ENCODE measurements at regions not wholly inside any gene's neighbourhood (a gene's known extent, or its start where the extent isn't known, plus 50 kb on each side); places are given as distances from the start of the nearest gene placed in this dataset.

- DNase-seq (ENCODE audit: low read depth in 6 of 9, low spot score in 9 of 9) = no peak
- Histone ChIP-seq H3K27me3 (ENCODE audit: control insufficient read depth in 2 of 2, insufficient read depth in 1 of 2, low read length in 1 of 2) (no peaks in the 10 kb centered on the region), H3K4me3 (ENCODE audit: low read length in 2 of 2) (no peak overlapping the region), H3K9me3 (ENCODE audit: control insufficient read depth in 2 of 2, insufficient read depth in 1 of 2, low read length in 1 of 2) (no peaks in the 10 kb centered on the region), H3K4me1 (ENCODE audit: control insufficient read depth in 2 of 2, insufficient read depth in 2 of 2, low read length in 2 of 2) (no peaks in the 10 kb centered on the region), H3K36me3 (ENCODE audit: control insufficient read depth in 2 of 2, insufficient read depth in 2 of 2, low read length in 1 of 2) (no peaks in the 10 kb centered on the region), H3K27ac (ENCODE audit: low read depth in 1 of 2, low read length in 1 of 2) (no peak overlapping the region)
These were observed 729.4 kb downstream of the HACE1 start for GRCh38 chr6:104130343-104130742.

DNA sequence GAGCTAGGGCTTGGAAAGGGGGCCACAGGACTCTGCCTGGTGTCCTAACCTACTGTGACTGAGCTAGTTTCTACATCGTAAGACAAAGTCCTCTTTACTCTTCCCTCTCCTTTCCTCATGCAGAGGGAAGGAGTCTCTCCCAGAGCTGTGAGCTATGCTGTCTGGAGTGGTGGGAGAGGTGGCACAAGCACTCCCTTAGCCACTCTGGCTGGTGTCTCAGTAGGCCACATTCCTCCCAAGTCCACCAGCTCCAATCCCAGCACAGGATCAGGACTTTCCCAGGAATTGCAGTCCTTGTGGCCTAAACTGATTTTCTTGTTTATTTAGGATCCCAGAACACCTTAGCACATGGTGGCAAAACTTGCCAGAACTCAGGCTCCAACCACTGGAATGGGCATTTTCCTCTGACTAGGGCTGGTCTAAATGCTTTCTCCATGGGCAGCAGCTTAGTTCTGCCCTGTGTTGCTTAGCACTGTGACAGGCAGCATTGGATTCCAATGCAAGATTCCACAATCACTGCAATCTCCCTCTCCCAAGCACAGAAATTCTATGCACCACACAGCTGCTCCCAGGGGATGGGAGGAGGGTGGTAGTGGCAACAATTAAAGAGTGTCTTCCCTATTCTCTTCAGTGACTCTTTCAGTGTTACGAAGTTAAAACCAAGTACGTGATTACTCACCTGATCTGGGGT lies 733.3 kb downstream of the HACE1 start:
- Histone ChIP-seq H3K9me3 (ENCODE audit: control insufficient read depth in 2 of 2, insufficient read depth in 1 of 2, low read length in 1 of 2) (no peaks in the 10 kb centered on the region), H3K27ac (ENCODE audit: low read depth in 1 of 2, low read length in 1 of 2) (no peak overlapping the region), H3K36me3 (ENCODE audit: control insufficient read depth in 2 of 2, insufficient read depth in 2 of 2, low read length in 1 of 2) (no peaks in the 10 kb centered on the region), H3K4me3 (ENCODE audit: low read length in 2 of 2) (no peak overlapping the region), H3K27me3 (ENCODE audit: control insufficient read depth in 2 of 2, insufficient read depth in 1 of 2, low read length in 1 of 2) (no peaks in the 10 kb centered on the region), H3K4me1 (ENCODE audit: control insufficient read depth in 2 of 2, insufficient read depth in 2 of 2, low read length in 2 of 2) (no peaks in the 10 kb centered on the region)
- 93% methylated on average over 3 of the region's 3 CpGs for WGBS
- DNase-seq (ENCODE audit: low read depth in 6 of 9, low spot score in 9 of 9) = no peak

- Histone ChIP-seq H3K27ac (ENCODE audit: low read depth in 1 of 2, low read length in 1 of 2) (no peak overlapping the region), H3K4me1 (ENCODE audit: control insufficient read depth in 2 of 2, insufficient read depth in 2 of 2, low read length in 2 of 2) (no peaks in the 10 kb centered on the region), H3K4me3 (ENCODE audit: low read length in 2 of 2) (no peak overlapping the region), H3K36me3 (ENCODE audit: control insufficient read depth in 2 of 2, insufficient read depth in 2 of 2, low read length in 1 of 2) (no peaks in the 10 kb centered on the region), H3K9me3 (ENCODE audit: control insufficient read depth in 2 of 2, insufficient read depth in 1 of 2, low read length in 1 of 2) (no peaks in the 10 kb centered on the region), H3K27me3 (ENCODE audit: control insufficient read depth in 2 of 2, insufficient read depth in 1 of 2, low read length in 1 of 2) (no peaks in the 10 kb centered on the region)
- no peak for DNase-seq (ENCODE audit: low read depth in 6 of 9, low spot score in 9 of 9)
- WGBS = 96% methylated on average over 1 of the region's 1 CpG
These were observed 736.5 kb downstream of the HACE1 start for GRCh38 chr6:104123227-104123626.

DNA sequence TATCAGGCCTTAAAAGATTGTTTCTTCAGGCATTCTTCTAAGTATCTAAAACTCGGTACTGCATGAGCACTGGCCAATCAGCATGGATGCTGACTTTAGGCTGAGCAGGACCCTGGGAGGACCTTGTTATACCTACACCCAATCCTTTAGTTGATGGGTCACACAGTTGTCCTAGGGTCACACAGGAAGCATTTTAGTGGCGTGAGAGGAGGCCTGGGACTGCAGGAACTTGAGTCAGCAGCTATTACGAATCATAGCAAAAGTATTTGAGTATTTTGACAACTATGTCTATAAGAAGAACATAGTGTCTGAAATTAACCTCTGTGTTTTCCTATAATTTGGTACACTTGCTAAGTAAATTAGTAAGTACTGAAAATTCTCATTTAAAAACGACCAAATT lies 741.4 kb downstream of the HACE1 start:
- no peaks in the 10 kb centered on the region for H3K27me3 ChIP-seq (ENCODE audit: control insufficient read depth in 2 of 2, insufficient read depth in 1 of 2, low read length in 1 of 2)
- no peak for DNase-seq (ENCODE audit: low read depth in 6 of 9, low spot score in 9 of 9)

DNA sequence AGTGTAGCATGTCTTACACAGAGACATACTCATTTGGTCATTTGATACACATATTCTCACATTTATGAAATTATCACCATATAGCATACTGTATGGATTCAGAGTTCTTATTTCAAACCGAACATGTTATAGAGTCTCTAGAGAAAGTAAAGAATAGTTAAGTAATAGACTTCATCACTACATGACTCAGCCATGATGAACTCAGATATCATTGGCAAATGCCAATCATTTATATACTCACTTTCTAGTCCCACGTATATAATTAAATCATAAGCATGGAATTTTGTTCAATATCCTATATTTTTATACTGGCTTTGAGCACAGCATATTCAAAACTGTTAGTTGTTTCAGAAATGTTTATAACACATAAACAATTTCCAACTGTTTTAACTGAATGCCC lies 749.9 kb downstream of the HACE1 start:
- WGBS = 91% methylated on average over 2 of the region's 2 CpGs
- H3K9me3 ChIP-seq (ENCODE audit: control insufficient read depth in 2 of 2, insufficient read depth in 1 of 2, low read length in 1 of 2) = no peaks in the 10 kb centered on the region
- no peaks in the 10 kb centered on the region for H3K36me3 ChIP-seq (ENCODE audit: control insufficient read depth in 2 of 2, insufficient read depth in 2 of 2, low read length in 1 of 2)
- H3K27me3 ChIP-seq (ENCODE audit: control insufficient read depth in 2 of 2, insufficient read depth in 1 of 2, low read length in 1 of 2) = no peaks in the 10 kb centered on the region
- no peak overlapping the region for H3K27ac ChIP-seq (ENCODE audit: low read depth in 1 of 2, low read length in 1 of 2)
- H3K4me1 ChIP-seq (ENCODE audit: control insufficient read depth in 2 of 2, insufficient read depth in 2 of 2, low read length in 2 of 2) = no peaks in the 10 kb centered on the region
- H3K4me3 ChIP-seq (ENCODE audit: low read length in 2 of 2) = no peak overlapping the region
- no peak for DNase-seq (ENCODE audit: low read depth in 6 of 9, low spot score in 9 of 9)

More for the DNA sequence above, 741.4 kb downstream of the HACE1 start:
- Histone ChIP-seq H3K9me3 (ENCODE audit: control insufficient read depth in 2 of 2, insufficient read depth in 1 of 2, low read length in 1 of 2) (no peaks in the 10 kb centered on the region), H3K27ac (ENCODE audit: low read depth in 1 of 2, low read length in 1 of 2) (no peak overlapping the region), H3K36me3 (ENCODE audit: control insufficient read depth in 2 of 2, insufficient read depth in 2 of 2, low read length in 1 of 2) (no peaks in the 10 kb centered on the region), H3K4me1 (ENCODE audit: control insufficient read depth in 2 of 2, insufficient read depth in 2 of 2, low read length in 2 of 2) (no peaks in the 10 kb centered on the region), H3K4me3 (ENCODE audit: low read length in 2 of 2) (no peak overlapping the region)
- 79% methylated on average over 4 of the region's 4 CpGs for whole genome bisulfite sequencing

GRCh38 chr6:104108634-104109033 lies 751.1 kb downstream of the HACE1 start:
- Histone ChIP-seq H3K36me3 (ENCODE audit: control insufficient read depth in 2 of 2, insufficient read depth in 2 of 2, low read length in 1 of 2) (no peaks in the 10 kb centered on the region), H3K4me3 (ENCODE audit: low read length in 2 of 2) (no peak overlapping the region), H3K4me1 (ENCODE audit: control insufficient read depth in 2 of 2, insufficient read depth in 2 of 2, low read length in 2 of 2) (no peaks in the 10 kb centered on the region), H3K27me3 (ENCODE audit: control insufficient read depth in 2 of 2, insufficient read depth in 1 of 2, low read length in 1 of 2) (no peaks in the 10 kb centered on the region), H3K9me3 (ENCODE audit: control insufficient read depth in 2 of 2, insufficient read depth in 1 of 2, low read length in 1 of 2) (no peaks in the 10 kb centered on the region), H3K27ac (ENCODE audit: low read depth in 1 of 2, low read length in 1 of 2) (no peak overlapping the region)
- DNase-seq (ENCODE audit: low read depth in 6 of 9, low spot score in 9 of 9) = no peak

DNA sequence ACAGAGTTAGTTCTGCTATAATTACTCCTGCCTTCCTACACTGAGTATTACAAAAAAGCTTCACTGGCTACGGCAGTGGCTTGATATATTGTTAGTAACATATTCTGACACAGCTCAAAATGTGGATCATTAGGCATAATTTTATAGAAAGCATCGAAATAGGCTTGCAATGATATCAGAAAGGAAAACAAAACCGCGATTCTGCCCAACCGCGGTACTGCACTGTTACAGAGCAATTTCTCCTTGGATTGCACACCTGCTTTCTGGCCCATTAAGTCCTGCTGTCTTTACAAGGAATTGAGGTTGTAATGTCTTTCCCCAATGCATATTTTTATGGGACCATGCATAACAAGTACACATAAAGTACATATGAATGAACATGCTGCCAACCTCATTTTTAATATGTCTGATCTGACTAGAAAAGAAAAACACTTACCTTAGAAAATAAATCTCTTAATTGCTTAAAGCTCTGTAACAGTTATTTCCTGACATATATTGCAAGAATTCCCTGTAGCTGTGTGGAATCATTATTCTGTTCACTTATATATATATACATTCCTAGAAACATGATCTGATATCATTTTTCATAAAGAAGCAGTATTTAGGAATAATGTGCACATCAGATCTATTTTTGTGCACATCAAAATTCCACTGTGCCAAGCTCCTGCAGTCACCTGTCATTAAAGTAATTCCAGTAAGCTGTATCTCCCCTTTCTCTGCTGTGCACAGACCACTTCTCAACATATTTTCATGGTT lies 763.9 kb downstream of the HACE1 start:
- no peak for DNase-seq (ENCODE audit: low read depth in 6 of 9, low spot score in 9 of 9)
- Histone ChIP-seq H3K27ac (ENCODE audit: low read depth in 1 of 2, low read length in 1 of 2) (no peak overlapping the region), H3K9me3 (ENCODE audit: control insufficient read depth in 2 of 2, insufficient read depth in 1 of 2, low read length in 1 of 2) (no peaks in the 10 kb centered on the region), H3K4me3 (ENCODE audit: low read length in 2 of 2) (no peak overlapping the region), H3K36me3 (ENCODE audit: control insufficient read depth in 2 of 2, insufficient read depth in 2 of 2, low read length in 1 of 2) (no peaks in the 10 kb centered on the region), H3K4me1 (ENCODE audit: control insufficient read depth in 2 of 2, insufficient read depth in 2 of 2, low read length in 2 of 2) (no peaks in the 10 kb centered on the region), H3K27me3 (ENCODE audit: control insufficient read depth in 2 of 2, insufficient read depth in 1 of 2, low read length in 1 of 2) (no peaks in the 10 kb centered on the region)
- WGBS = 94% methylated on average over 6 of the region's 6 CpGs

- no peaks in the 10 kb centered on the region for H3K4me1 ChIP-seq (ENCODE audit: control insufficient read depth in 2 of 2, insufficient read depth in 2 of 2, low read length in 2 of 2)
- no peak overlapping the region for H3K4me3 ChIP-seq (ENCODE audit: low read length in 2 of 2)
- no peaks in the 10 kb centered on the region for H3K27me3 ChIP-seq (ENCODE audit: control insufficient read depth in 2 of 2, insufficient read depth in 1 of 2, low read length in 1 of 2)
- H3K27ac ChIP-seq (ENCODE audit: low read depth in 1 of 2, low read length in 1 of 2) = no peak overlapping the region
- no peak for DNase-seq (ENCODE audit: low read depth in 6 of 9, low spot score in 9 of 9)
- no peaks in the 10 kb centered on the region for H3K36me3 ChIP-seq (ENCODE audit: control insufficient read depth in 2 of 2, insufficient read depth in 2 of 2, low read length in 1 of 2)
- 94% methylated on average over 1 of the region's 1 CpG for WGBS
- peaks cover 0 to 3% of the 10 kb centered on the region in 2 donors for H3K9me3 ChIP-seq (ENCODE audit: control insufficient read depth in 2 of 2, insufficient read depth in 1 of 2, low read length in 1 of 2)
These were observed 772.0 kb downstream of the HACE1 start for GRCh38 chr6:104087765-104088164.

DNA sequence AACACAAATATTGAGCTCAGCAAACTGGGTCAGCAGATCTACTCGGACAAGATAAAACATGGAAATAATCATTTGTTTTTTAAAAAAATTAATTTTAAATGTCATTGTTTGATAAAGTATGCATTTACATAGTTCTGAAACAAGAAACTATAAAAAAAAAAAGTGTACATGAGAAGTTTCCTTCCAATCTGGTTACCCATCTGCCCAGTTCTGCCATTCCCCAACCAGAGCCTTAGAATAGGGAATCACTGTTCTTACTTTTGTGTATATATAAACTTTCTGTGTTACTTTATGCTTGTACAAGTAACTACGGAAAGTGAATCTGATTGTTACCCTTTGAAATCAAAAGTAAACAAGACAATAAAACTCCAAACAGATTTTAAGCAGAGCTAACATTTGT lies 791.4 kb downstream of the HACE1 start:
- H3K9me3 ChIP-seq (ENCODE audit: control insufficient read depth in 2 of 2, insufficient read depth in 1 of 2, low read length in 1 of 2) = no peaks in the 10 kb centered on the region
- no peak overlapping the region for H3K4me3 ChIP-seq (ENCODE audit: low read length in 2 of 2)
- no peaks in the 10 kb centered on the region for H3K36me3 ChIP-seq (ENCODE audit: control insufficient read depth in 2 of 2, insufficient read depth in 2 of 2, low read length in 1 of 2)
- no peaks in the 10 kb centered on the region for H3K4me1 ChIP-seq (ENCODE audit: control insufficient read depth in 2 of 2, insufficient read depth in 2 of 2, low read length in 2 of 2)
- no peak overlapping the region for H3K27ac ChIP-seq (ENCODE audit: low read depth in 1 of 2, low read length in 1 of 2)
- WGBS = 95% methylated on average over 2 of the region's 2 CpGs
- no peaks in the 10 kb centered on the region for H3K27me3 ChIP-seq (ENCODE audit: control insufficient read depth in 2 of 2, insufficient read depth in 1 of 2, low read length in 1 of 2)
- DNase-seq (ENCODE audit: low read depth in 6 of 9, low spot score in 9 of 9) = no peak
